GM18519 (cell line): ENCODE measurements at regions not wholly inside any gene's neighbourhood (a gene's known extent, or its start where the extent isn't known, plus 50 kb on each side); places are given as distances from the start of the nearest gene placed in this dataset.
"Not testable (repeated sequence)": the region's sequence is repeated elsewhere in the genome, so short reads cannot be mapped to it uniquely, and the experiment has no call there.

Experiments used
- ATAC-seq: cut with Tn5 transposase; IDR thresholded peaks from one replicate; pipeline ENCODE4 v1.9.1; 2021; ENCODE audit warnings: mild to moderate bottlenecking, moderate library complexity; ENCODE audit not compliant: unreplicated experiment, low FRiP score

DNA sequence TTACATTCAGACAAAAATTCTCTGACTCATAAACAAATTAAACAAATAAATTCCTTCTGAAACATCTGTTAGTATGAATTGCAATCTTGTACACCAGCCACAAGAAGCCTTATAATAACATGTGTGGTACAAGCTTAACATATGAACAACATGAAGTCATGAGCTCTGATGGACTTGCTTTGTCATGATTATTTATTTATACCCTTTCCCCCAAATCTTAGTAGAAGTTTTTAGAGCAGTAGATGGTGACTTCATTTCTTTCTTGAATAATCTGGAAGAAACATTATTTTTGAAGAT, 633.4 kb downstream of the EPHA3 start:
- ATAC-seq: no peak

DNA sequence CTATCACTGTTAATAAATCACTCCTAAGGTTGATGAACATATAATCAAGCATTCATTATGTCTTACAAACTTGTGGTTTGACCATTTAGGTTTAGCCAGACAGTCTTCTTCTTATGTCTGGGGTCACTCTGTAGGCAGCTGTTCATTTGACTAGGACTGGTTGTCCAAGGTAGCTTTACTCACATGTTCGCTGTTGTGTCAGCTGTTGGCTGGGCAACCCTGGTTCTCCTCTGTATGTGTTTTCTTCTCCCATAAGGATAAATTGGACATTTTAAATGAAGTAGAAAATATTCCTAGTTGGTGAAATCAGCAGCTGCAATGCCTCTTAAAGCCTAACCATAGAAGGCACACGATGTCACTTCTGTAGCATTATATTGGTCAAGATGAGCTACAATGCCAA, 635.1 kb downstream of the EPHA3 start:
- no peak for ATAC-seq

DNA sequence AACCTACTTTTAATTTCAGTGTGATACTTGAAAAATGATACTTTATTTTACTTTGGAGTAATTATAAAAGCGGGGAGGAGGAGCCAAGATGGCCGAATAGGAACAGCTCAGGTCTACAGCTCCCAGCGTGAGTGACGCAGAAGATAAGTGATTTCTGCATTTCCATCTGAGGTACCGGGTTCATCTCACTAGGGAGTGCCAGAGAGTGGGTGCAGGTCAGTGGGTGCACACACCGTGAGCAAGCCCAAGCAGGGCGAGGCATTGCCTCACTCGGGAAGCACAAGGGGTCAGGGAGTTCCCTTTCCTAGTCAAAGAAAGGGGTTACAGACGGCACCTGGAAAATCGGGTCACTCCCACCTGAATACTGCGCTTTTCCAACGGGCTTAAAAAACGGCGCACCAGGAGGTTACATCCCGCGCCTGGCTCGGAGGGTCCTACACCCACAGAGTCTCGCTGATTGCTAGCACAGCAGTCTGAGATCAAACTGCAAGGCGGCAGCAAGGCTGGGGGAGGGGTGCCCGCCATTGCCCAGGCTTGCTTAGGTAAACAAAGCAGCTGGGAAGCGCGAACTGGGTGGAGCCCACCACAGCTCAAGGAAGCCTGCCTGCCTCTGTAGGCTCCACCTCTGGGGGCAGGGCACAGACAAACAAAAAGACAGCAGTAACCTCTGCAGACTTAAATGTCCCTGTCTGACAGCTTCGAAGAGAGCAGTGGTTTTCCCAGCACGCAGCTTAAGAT, 640.3 kb downstream of the EPHA3 start:
- ATAC-seq: not testable (repeated sequence)

DNA sequence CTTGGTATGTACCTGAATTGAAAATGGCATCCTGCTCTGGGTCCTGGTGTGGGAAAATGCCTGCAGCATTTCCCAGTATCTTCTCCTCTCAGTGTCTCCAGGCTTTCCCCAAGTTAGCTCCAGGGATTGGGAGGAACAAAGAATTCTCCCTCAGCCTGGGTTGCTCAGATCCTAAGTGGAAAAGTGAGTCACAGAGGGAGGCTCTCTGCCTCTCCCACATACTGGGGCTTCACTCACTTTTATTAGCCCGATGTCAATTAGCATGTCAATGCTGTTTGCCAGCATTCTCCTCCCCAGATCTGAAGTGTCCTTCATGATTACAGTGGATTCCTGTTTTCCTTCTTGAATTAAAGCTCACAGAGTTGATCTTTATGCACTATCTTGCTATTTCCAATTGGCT, 655.0 kb downstream of the EPHA3 start:
- ATAC-seq: no peak

DNA sequence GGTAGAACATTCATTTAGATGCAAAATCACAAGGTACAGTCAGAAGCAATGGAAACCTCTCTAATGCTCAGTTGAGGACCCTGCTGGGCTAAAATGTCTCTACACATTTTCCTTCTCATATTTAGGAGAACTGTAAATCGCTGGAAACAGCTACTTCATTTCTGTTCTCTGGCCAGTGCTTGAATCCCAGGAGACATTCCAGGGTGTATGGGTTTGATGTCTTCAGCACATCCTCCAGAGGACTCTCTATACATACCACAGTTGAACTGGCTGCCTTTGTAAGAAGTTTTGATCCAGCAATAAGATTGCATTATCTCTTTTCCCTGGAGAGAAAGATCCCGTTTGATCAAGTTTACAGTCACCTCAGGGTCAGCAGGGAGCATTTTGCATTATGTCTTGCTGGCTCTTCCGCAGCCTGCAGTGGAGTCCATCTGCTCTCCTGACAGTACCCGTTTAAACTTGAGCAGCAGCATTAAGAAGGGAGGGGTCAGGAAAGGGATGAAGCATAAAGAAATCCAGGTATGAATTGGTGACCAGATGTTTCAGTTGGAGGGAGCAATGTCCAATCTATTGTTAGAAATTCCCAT, 676.0 kb downstream of the EPHA3 start:
- ATAC-seq: no peak

DNA sequence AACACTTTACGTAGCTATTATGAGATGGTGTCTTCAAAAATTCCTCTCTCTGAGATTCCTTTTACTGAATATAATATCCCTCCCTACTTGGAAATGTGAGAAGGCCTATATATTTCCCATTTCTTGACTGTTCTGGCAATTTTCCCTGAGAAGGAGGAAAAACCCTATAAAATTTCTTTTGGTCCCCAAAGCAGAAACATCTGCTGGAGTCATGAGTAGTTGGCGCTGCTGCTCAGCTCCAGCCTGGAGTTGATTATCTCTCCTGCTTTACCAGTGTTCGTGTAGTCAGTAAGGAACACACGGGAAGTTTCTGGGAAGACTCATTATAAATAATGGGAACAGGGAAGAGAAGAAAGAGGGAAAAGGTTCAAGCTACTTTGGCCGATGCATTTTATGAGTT, 680.1 kb downstream of the EPHA3 start:
- ATAC-seq: no peak

DNA sequence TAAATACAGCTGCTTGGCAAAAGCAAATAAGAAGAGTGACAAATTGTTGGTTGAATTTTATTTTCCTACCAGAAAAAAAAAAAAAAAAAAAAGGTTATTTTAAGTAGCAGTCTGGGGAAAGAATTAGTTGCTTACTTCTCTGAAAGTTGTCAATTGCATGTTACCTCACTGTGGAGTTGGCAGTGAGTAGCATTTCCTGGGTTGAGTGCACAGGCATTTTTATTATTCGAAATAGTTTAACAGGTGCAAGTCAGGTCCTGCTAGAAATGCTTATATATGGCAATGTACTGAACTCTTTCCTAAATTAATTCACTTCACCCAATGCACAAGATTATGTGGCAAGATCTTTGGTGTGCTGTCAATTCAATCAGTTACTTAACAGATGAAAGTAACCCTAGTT, 680.6 kb downstream of the EPHA3 start:
- no peak for ATAC-seq

DNA sequence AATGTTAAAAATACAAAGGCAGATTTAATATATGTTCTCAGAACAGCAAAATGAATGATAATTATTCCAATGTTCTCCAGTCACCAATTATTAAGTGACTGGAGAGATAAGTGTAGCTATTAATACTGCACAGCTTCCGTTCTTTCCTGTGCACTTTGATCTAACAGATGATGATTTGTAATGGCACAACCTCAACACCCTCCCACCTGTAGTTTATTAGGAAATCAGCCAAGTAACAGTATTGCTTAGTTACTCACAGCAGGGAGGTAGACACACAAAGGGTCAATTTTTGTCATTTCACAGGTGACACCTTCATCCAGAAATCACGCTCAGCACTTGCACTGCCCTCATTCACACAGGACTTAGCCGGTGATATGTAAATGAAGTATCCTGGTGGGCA, 688.1 kb downstream of the EPHA3 start:
- ATAC-seq: no peak

DNA sequence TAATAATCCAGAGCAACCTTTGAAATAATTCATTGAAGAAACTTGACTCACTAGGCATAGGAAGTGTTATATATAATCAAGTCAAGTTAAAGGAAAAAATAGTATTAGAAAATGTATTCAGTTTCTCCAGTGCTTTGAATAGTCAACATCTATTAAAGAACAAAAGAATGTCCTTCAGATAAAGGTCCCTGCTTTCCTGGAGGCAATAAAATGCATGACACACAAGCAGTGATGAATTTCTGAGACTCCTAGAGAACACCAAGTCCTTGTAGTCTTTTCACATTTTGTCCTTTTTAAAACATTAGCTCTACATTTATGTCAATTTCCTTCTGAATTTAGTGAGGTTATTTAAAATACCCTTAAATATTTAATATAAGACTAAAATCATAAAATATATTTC, 695.5 kb downstream of the EPHA3 start:
- ATAC-seq: no peak

DNA sequence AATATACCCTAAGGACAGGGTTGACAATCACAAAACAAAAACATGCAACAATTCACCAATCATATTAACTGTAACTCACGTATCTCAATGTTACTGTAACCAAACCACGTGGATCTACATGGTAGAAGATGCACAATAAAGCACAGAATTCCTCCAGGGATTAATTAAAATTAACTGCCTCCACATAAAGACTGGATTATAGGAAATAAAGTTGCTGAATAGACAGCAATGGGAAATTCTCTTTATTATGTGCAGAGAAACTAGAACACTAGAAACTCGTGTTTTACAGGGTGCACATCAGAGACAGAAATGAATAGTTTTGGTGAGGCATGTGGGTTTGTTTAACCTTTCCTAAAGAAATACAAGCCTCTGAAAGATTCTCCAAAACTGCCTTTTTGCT, 696.3 kb downstream of the EPHA3 start:
- no peak for ATAC-seq

DNA sequence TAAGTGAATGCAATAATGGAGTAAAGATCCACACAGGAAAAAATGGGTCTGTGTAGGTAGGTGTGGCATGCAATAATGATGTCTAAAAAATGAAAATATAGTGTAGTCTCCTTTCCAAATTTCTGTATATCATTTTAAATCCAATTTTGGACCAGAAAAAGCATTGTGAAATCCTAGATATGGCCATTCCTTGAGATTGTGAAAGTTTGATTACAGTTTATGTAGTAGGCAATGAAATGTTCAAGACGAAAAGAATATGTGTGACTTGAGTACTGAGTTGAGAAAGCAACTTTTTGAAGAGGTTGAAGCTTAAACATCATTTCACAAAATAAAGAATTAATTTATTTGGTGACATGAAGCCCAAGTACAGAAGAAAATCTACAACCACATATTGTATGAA, 698.7 kb downstream of the EPHA3 start:
- ATAC-seq: no peak

DNA sequence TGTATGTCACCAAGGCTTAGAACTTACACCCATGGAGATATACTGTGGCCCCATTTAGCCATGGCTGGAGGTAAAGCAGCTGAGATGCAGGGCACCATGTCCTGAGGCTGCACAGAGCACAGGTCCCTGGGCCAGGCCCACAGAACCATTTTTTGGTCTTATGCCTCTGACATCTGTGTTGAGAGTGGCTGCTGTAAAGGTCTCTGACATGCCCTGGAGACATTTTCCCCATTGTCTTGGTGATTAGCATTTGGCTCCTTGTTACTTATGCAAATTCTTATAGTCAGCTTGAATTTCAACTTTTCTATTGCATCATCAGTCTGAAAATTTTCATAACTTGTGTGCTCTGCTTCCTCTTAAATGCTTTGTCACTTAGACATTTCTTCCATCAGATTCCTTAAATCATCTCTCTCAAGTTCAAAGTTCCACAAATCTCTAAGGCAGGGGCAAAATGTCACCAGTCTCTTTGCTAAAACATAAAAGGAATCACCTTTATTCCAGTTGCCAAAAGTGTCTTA, 701.3 kb downstream of the EPHA3 start:
- no peak for ATAC-seq

DNA sequence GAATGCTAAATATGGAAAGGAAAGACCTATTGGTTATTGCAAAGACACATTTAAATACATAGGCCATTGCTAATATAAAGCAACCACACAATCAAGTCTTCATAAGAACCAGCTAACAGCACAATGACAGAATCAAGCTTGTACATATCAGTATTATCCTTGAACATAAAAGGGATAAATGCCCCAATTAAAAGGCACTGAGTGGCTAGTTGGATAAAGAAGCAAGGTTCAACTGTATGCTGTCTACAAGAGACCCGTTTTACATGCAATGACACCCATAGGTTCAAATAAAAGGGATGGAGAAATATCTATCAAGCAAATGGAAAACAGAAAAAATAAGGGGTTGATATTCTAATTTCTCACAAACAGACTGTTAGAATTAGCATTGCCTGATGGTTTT, 706.1 kb downstream of the EPHA3 start:
- ATAC-seq: no peak

DNA sequence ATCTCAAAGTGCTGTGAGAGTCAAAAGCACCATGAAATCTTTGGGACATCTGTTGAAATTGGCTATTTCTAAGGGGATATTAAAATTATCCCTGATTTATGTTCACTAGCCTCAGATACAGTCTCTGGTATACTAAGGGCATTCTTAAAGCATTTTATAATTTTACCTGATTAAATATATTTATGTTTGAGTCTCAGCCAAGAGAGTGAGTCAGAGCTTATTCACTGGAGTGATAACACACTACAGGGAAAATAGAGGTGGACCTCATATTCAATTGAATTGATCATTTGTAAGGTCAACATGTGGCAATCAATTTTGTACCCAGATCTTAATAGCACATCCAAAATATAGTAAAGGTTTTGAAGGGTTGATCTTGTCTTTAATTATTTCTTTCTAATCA, 733.6 kb downstream of the EPHA3 start:
- ATAC-seq: no peak

DNA sequence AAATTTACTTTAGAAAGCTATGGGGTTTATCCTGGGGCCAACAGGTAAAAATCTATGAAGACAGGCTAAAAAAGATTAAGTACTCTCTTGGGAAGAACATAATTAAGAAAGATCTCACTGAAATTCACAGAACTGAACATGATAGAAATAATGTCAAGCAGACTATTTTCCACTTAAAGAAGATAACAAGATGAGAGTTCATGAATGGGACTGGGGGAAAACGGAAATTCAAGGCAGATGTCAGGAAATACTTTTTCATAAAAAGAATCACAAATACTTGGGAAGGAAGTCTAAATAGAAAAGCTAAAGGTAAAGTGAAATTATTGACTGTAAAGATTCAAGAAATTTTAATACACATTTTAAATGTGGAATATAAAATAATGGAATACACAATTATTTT, 737.6 kb downstream of the EPHA3 start:
- ATAC-seq: no peak

DNA sequence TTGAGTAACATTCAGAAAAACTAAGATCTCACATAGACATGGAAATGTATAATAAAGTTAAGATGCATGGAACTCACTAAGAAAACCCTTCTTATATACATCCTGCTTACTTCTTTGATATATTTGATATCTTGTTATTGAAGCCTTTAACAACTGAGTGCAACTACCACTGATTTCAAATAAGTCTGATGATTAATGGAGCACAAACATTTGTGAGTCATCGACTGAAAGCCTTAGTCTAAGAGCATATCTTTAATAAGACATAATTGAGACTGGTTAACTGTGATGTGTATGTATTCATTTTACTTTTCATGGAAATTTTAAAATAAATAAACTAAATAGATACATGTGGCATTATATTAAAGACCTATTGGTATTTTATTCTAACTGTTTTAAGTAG, 740.5 kb downstream of the EPHA3 start:
- ATAC-seq: no peak

DNA sequence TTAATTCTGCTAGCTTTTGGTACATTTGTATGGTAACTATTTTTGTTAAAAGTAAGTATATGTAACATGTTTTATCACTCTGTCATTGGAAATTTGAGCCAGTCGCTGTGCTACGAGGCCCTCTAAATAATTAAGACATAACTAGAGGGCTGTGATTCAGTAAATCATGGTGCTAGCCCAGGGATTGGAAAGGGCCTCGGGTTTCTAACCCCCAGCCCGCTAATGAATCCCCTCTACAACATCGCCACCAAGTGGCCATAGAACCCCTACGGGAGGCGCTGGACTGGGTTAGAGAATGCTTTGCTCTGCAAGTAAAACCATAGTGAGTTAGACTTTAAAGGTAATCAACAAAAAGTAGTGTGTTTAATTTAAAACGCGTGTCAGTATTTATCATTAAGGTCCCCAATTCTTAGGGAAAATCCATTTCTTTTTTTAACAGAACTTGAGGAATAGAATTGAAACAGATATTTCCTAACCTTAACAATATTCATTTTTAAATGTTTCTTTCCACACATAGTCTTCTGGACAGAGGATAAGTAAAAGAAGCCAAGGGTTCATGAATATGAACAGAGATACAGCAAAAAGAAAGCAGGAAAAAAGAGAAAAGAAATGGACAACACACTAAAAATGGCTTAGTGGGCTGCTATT, 744.7 kb downstream of the EPHA3 start:
- no peak for ATAC-seq

DNA sequence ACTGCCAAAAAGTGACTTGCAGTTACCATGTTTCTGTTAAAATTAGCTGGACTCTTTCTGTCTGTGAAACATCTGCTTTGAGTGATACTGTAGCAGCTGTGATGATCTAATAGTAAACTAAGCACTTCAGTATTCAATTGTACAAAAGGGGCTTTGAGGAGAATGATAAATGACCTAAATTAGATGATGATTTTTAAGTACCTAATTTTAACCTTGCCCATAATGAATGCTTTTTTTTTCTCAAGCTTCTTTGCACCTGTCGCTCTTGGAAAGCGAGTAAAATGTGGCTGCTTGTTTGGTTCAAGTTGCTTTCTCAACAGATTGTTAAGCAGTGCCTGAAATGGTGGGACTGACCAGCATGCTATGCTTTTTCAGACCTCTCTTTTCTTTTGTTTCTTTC, 752.3 kb downstream of the EPHA3 start:
- ATAC-seq: no peak

DNA sequence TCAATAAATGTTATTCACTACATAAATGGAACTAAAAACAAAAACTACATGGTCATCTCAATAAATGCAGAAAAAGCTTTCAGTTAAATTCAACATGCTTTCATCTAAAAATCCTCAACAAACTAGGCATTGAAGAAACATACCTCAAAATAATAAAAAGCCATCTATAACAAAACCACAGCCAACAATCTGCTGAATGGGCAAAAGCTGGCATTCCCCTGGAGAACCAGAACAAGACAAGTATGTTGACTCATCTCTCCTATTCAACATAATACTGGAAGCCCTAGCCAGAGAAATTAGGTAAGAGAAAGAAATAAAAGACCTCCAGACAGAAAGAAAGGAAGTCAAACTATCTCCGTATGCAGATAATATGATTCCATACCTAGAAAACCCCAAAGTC, 759.9 kb downstream of the EPHA3 start:
- ATAC-seq: no peak

DNA sequence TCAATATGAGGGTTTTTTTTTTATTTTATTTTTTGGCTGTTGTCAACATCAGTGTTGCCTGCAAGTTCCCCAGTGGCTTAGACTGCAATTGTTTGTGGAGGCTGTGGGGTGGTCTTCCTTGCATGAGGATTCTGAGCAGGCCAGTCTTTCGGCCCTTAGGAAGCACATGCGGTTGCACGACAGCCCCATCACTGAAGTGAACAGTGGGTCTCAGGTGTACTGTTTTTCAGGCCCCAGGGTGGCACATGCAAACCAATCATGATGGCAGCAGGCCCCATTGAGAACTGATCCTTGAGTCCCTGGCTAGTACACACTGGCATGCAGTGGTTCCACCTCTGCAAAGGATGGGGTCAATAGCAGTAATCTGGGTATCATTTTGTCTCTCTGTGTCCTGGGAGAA, 768.7 kb downstream of the EPHA3 start:
- ATAC-seq: no peak

DNA sequence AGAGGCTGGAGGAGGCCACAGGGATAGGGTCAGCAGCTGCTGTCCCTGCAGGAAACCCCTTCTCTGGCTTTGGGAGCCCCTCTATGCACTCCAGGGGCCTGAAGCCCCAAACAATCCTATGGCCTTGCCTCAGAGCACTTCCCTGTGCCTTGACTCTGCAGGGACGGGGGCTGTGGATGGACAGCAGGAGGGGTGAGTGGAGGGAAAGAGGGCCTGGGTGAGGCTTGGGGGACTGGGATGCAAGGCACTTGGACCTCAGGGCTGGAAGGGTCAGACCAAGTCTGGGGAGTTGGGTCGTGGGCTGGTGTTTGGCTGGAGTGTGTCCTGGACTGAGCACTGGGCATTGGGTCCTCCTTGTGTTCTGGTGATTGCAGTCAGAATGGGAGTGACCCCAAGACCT, 769.8 kb downstream of the EPHA3 start:
- no peak for ATAC-seq

DNA sequence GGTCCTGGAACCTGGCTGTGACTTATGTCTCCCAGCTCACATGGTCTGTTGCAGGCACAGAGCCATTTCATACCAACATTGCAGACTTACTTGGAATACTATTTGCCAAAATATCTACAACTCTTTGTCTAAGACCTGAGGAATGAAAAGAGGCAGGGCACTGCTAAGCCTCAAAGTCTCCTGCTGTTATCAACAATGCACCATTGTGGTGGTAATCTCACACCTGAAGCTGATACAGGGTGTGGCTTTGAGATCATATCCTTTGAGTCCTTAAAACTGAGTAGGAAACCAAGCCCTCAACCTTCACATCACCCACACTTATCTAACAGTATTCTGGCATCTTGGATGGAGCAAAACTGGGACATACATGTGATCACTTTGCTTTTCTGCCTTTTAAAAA, 782.0 kb downstream of the EPHA3 start:
- ATAC-seq: no peak
